GM12873 (cell line): ENCODE measurements at regions not wholly inside any gene's neighbourhood (a gene's known extent, or its start where the extent isn't known, plus 50 kb on each side); places are given as distances from the start of the nearest gene placed in this dataset.

Experiments
- CTCF ChIP-seq: IDR thresholded peaks from 2 replicates; pipeline ENCODE4 v1.5.1; 2012; ENCODE audit warnings: low read depth, mild to moderate bottlenecking, moderate library complexity, low read length, control low read depth; ENCODE audit not compliant: insufficient read depth; ENCODE audit errors: missing control alignments

- no peak for TF ChIP-seq CTCF
These were observed 162.9 kb upstream of the NRP1 start for GRCh38 chr10:33497338-33497737.

GRCh38 chr10:33496096-33496495, 161.6 kb upstream of the NRP1 start:
- no peak for TF ChIP-seq CTCF

GRCh38 chr10:33494694-33495265, 160.3 kb upstream of the NRP1 start:
- TF ChIP-seq CTCF = no peak

DNA sequence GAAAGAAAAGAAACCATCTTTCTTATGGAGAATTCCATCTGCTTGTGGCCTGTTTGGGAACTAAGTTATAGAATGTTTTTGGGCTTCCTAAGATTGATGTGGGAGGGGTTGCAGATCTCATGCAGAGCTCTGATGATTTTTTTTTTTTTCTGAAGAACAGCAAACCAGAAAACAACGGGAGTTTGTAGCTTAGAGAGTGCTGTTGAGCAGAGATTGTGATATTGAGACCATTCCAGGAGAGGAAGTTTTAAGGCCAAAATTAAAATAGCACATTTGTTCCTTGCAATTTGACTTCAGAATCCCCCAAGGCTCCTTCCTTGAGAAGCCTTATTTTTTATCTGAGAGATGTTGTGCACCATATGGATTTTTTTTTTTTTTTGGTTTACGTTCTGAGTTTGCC, 159.5 kb upstream of the NRP1 start:
- TF ChIP-seq CTCF = no peak

GRCh38 chr10:33493497-33493896, 159.0 kb upstream of the NRP1 start:
- no peak for TF ChIP-seq CTCF

DNA sequence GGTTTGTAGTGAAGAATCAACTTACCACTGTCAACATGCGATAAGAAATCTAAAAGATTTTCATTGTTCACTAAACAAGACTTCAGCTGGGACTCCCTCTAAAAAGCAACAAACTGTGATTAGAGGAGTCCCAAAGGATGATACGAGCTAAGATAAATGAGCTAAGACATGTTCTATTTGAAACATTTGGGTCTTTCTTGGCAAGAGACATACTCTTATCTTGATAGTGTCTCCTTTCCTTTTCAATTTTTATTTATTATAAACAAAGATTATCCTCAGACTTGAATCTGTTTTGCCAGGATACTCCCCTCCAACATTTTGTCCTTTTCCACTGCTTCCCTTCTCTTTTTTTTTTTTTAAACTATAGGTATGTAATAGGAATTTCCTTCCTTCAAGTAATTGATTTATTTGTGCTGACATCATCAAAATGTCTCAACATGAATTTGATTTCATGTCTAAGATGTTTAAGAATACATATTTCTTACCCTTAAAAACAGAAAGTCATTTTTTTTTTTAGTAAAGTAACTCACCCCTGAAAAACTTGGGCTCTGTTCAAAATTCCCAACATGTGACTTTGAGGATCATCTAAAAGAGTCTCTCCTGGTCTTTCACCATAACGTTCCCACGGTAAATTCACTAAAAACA, 158.4 kb upstream of the NRP1 start:
- TF ChIP-seq CTCF = no peak

GRCh38 chr10:33489501-33490176, 155.2 kb upstream of the NRP1 start:
- TF ChIP-seq CTCF = no peak
